ENCODE measurements at regions not wholly inside any gene's neighbourhood (a gene's known extent, or its start where the extent isn't known, plus 50 kb on each side); places are given as distances from the start of the nearest gene placed in this dataset.

GRCh38 chr9:129273136-129273895 is 95.3 kb upstream of the IER5L start:
- H3K4me3 ChIP-seq (ENCODE audit: low read depth, low read length) = no peak overlapping the region
- no peak for DNase-seq (ENCODE audit: low read depth)
- TF ChIP-seq CTCF (conservative IDR thresholded peaks at IDR 0.05; ENCODE audit: low read depth, low read length) = no peak

GRCh38 chr9:129272348-129273025 is 94.4 kb upstream of the IER5L start:
- no peak for DNase-seq (ENCODE audit: low read depth)
- TF ChIP-seq CTCF (conservative IDR thresholded peaks at IDR 0.05; ENCODE audit: low read depth, low read length) = no peak
- H3K4me3 ChIP-seq (ENCODE audit: low read depth, low read length) = no peak overlapping the region

GRCh38 chr9:129270903-129271431 is 92.9 kb upstream of the IER5L start:
- DNase-seq (ENCODE audit: low read depth) = no peak
- no peak for TF ChIP-seq CTCF (conservative IDR thresholded peaks at IDR 0.05; ENCODE audit: low read depth, low read length)
- H3K4me3 ChIP-seq (ENCODE audit: low read depth, low read length) = no peak overlapping the region

DNA sequence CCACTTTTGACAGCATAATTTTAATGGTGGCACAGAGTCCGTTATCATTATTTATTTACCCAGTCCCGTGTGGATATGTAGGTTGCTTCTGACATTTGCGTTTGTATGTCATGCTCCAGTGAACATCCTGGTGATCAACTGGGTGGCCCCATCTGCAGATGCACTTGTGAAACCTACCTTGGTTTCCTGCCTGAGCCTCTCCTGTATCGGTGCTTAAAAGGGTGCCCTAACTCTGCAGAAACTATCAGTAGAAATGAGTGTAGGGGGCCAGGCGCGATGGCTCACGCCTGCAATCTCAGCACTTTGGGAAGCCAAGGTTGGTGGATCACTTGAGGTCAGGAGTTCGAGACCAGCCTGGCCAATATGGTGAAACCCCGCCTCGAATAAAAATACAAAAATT is 92.1 kb upstream of the IER5L start:
- no peak for DNase-seq (ENCODE audit: low read depth)
- no peak for TF ChIP-seq CTCF (conservative IDR thresholded peaks at IDR 0.05; ENCODE audit: low read depth, low read length)
- H3K4me3 ChIP-seq (ENCODE audit: low read depth, low read length) = no peak overlapping the region

- TF ChIP-seq CTCF (conservative IDR thresholded peaks at IDR 0.05; ENCODE audit: low read depth, low read length) = no peak
- no peak for DNase-seq (ENCODE audit: low read depth)
- H3K4me3 ChIP-seq (ENCODE audit: low read depth, low read length) = no peak overlapping the region
These were observed 89.1 kb upstream of the IER5L start for GRCh38 chr9:129267141-129267540.

- no peak overlapping the region for H3K4me3 ChIP-seq (ENCODE audit: low read depth, low read length)
- TF ChIP-seq CTCF (conservative IDR thresholded peaks at IDR 0.05; ENCODE audit: low read depth, low read length) = no peak
- no peak for DNase-seq (ENCODE audit: low read depth)
These were observed 88.5 kb upstream of the IER5L start for GRCh38 chr9:129266536-129266935.
